Endothelial cell of umbilical vein (primary cell): ENCODE measurements at regions not wholly inside any gene's neighbourhood (a gene's known extent, or its start where the extent isn't known, plus 50 kb on each side); places are given as distances from the start of the nearest gene placed in this dataset.

ENCODE experiments used
- BruUV-seq: library from RNA; stranded (reverse); fragments of 400-500 nt; replicated peaks from 2 replicates; lab custom pipeline; 2021; lab: Mats Ljungman, UMichigan
- CTCF ChIA-PET: fragments of 300-600, 350-600 bp; sonication (Branson Sonifier 250); formaldehyde crosslinking; loops from one replicate; lab custom pipeline; 2021; ENCODE audit warnings: antibody characterized with exemption, inconsistent platforms; lab: Charles Lee
- POLR2A ChIA-PET: fragments of 300-600, 350-600 bp; sonication (Branson Sonifier 250); formaldehyde crosslinking; loops from one replicate; lab custom pipeline; 2021; ENCODE audit warnings: antibody characterized with exemption, inconsistent platforms; lab: Charles Lee
- DNase-seq: peaks from one replicate; pipeline ENCODE4 v3.0.0-alpha.2; 2011; ENCODE audit warnings: low read depth, low spot score
- FAIRE-seq: peaks from 2 replicates; lab custom pipeline; 2011; peaks lifted over from hg19 to GRCh38; lab: Jason Lieb, UNC
- H2AFZ ChIP-seq: 2 replicates; pipeline ENCODE4 v1.6.0; 2012; ENCODE audit warnings: low read depth, low read length, control low read depth, inconsistent platforms
- H3K27ac ChIP-seq: 2 replicates; pipeline ENCODE4 v1.5.1; 2011; ENCODE audit warnings: low read depth, mild to moderate bottlenecking, control low read depth, low read length, moderate library complexity; ENCODE audit not compliant: insufficient read depth
- H3K27me3 ChIP-seq, 2 experiments: 2 replicates each; pipeline versions ENCODE4 v1.6.0 to v1.6.1; 2011; ENCODE audit warnings: low read length in 2 of 2, mixed read lengths in 1 of 2; ENCODE audit not compliant: control insufficient read depth in 2 of 2, insufficient read depth in 2 of 2
- H3K36me3 ChIP-seq, 2 experiments: 2 replicates in 1 of 2; 3 replicates in 1 of 2; pipeline ENCODE4 v1.5.1; 2011; ENCODE audit warnings: low read length in 2 of 2, mild to moderate bottlenecking in 1 of 2, moderate library complexity in 1 of 2; ENCODE audit not compliant: control insufficient read depth in 2 of 2, insufficient read depth in 2 of 2; ENCODE audit errors: extremely low read depth in 1 of 2
- H3K4me1 ChIP-seq: 3 replicates; pipeline ENCODE4 v1.5.1; 2011; ENCODE audit warnings: mild to moderate bottlenecking, low read length; ENCODE audit not compliant: control insufficient read depth, insufficient read depth; ENCODE audit errors: extremely low read depth
- H3K4me2 ChIP-seq: 2 replicates; pipeline ENCODE4 v1.6.1; 2011; ENCODE audit warnings: low read length, control low read depth, mixed read lengths; ENCODE audit not compliant: insufficient read depth
- H3K4me3 ChIP-seq, 3 experiments: fragments of 200-600 bp in 1 of 3; sonication (generic), shearing (Covaris generic) in 1 of 3; replicated peaks in 1 of 3; 2 replicates each; pipeline ENCODE4 v1.5.1; 2011 to 2016; ENCODE audit warnings: control low read depth in 3 of 3, low read length in 3 of 3, mild to moderate bottlenecking in 2 of 3, inconsistent platforms in 1 of 3, low read depth in 1 of 3, moderate library complexity in 1 of 3; ENCODE audit not compliant: insufficient read depth in 1 of 3
- H3K79me2 ChIP-seq: 2 replicates; pipeline ENCODE4 v1.6.0; 2012; ENCODE audit warnings: low read length, inconsistent platforms; ENCODE audit not compliant: control insufficient read depth, insufficient read depth
- H3K9ac ChIP-seq: replicated peaks from 2 replicates; pipeline ENCODE3; 2011; ENCODE audit warnings: low read length, control low read depth; ENCODE audit not compliant: insufficient read depth; ENCODE audit errors: extremely low read depth
- H3K9me1 ChIP-seq: replicated peaks from 3 replicates; pipeline ENCODE4 v1.6.0; 2011; ENCODE audit warnings: mild to moderate bottlenecking, low read length; ENCODE audit not compliant: control insufficient read depth, insufficient read depth; ENCODE audit errors: extremely low read depth
- H3K9me3 ChIP-seq: replicated peaks from 2 replicates; pipeline ENCODE4 v1.5.1; 2012; ENCODE audit warnings: low read length, inconsistent platforms; ENCODE audit not compliant: control insufficient read depth, insufficient read depth
- H4K20me1 ChIP-seq: replicated peaks from 2 replicates; pipeline ENCODE3; 2011; ENCODE audit warnings: mild to moderate bottlenecking, low read length; ENCODE audit not compliant: control insufficient read depth, insufficient read depth; ENCODE audit errors: extremely low read depth
- CTCF ChIP-seq, 2 donors: IDR thresholded peaks; 1 replicate in 1 of 2; 2 replicates in 1 of 2; pipeline ENCODE4 v1.5.1; 2011; ENCODE audit warnings: low read length in 2 of 2, mild to moderate bottlenecking in 2 of 2, moderate library complexity in 2 of 2, control low read depth in 1 of 2, inconsistent platforms in 1 of 2, low read depth in 1 of 2; ENCODE audit not compliant: insufficient read depth in 1 of 2; ENCODE audit errors: extremely low read depth in 1 of 2
- EZH2 ChIP-seq: IDR thresholded peaks from 2 replicates; pipeline ENCODE4 v1.6.1; 2012; ENCODE audit warnings: borderline replicate concordance, low read depth, mild to moderate bottlenecking, moderate library complexity, low read length, inconsistent platforms; ENCODE audit not compliant: severe bottlenecking
- FOS ChIP-seq: IDR thresholded peaks from 2 replicates; pipeline ENCODE4 v1.6.1; 2011; ENCODE audit warnings: mild to moderate bottlenecking, low read length, moderate library complexity, borderline replicate concordance; ENCODE audit not compliant: insufficient read depth
- GATA2 ChIP-seq: IDR thresholded peaks from 2 replicates; pipeline ENCODE4 v1.7.0; 2011; ENCODE audit warnings: low read depth, mild to moderate bottlenecking, moderate library complexity, mixed read lengths, low read length; ENCODE audit not compliant: insufficient read length, insufficient read depth
- JUN ChIP-seq: IDR thresholded peaks from 2 replicates; pipeline ENCODE4 v1.6.1; 2011; ENCODE audit warnings: borderline replicate concordance, low read depth; ENCODE audit not compliant: insufficient read length, insufficient read depth
- MAX ChIP-seq: IDR thresholded peaks from 2 replicates; pipeline ENCODE4 v1.6.1; 2011; ENCODE audit not compliant: insufficient read depth, insufficient read length
- MYC ChIP-seq: IDR thresholded peaks from one replicate; pipeline ENCODE4 v1.6.1; 2011; ENCODE audit warnings: mild to moderate bottlenecking, low read depth, low read length
- POLR2A ChIP-seq: IDR thresholded peaks from 2 replicates; pipeline ENCODE4 v1.6.1; 2012; ENCODE audit warnings: low read depth, mild to moderate bottlenecking, control low read depth, low read length
- POLR2AphosphoS5 ChIP-seq: IDR thresholded peaks from 2 replicates; pipeline ENCODE4 v1.6.1; 2012; ENCODE audit warnings: low read depth, mild to moderate bottlenecking, control low read depth, low read length, moderate library complexity; ENCODE audit not compliant: insufficient read depth
- dilution Hi-C: fragments of 300-500 bp; cut with MboI; formaldehyde crosslinking; loops from one replicate; pipeline ENCODE4 v1.15.0; 2019; ENCODE audit warnings: low sequenced_read_pairs; ENCODE audit not compliant: extremely low pct_ligation_motif_present
- intact Hi-C: fragments of 100-400 bp; cut with micrococcal nuclease; formaldehyde crosslinking; loops from one replicate; pipeline ENCODE4 v1.10.0; 2022

GRCh38 chr1:60832367-60832766, 250.0 kb upstream of the NFIA start:
- Histone ChIP-seq H3K4me2 (no peak overlapping the region), H3K79me2 (no peaks in the 10 kb centered on the region), H4K20me1 (no peaks in the 10 kb centered on the region), H2AFZ (no peak overlapping the region), H3K9me1 (no peaks in the 10 kb centered on the region), H3K36me3 (no peaks in the 10 kb centered on the region), H3K9me3 (no peaks in the 10 kb centered on the region), H3K9ac (no peak overlapping the region), H3K4me1 (no peaks in the 10 kb centered on the region), H3K4me3 (no peak overlapping the region), H3K27me3 (no peaks in the 10 kb centered on the region), H3K27ac (no peak overlapping the region)
- TF ChIP-seq FOS (no peak), POLR2AphosphoS5 (no peak), MYC (no peak), EZH2 (no peak), JUN (no peak), CTCF (IDR thresholded peaks at IDR 0.05; ENCODE audit: extremely low read depth in 1 of 2, insufficient read depth in 1 of 2, low read depth in 1 of 2, low read length in 2 of 2) (no peak), POLR2A (no peak), GATA2 (no peak), MAX (no peak)
- CTCF ChIA-PET, result interaction anchor here (2.2 to 3.9 kb wide), 2 partner anchors 551 to 861 kb away, joined by 5 to 12 read pairs; no protein-coding TSS in a partner anchor
- POLR2A ChIA-PET, result no interaction called here
- intact Hi-C loops, result no loop called here
- FAIRE-seq (no peak), DNase-seq (no peak)
- BruUV-seq, result no TSS peak
- dilution Hi-C loops, result no loop called here
